GM13976 (cell line): ENCODE measurements at regions not wholly inside any gene's neighbourhood (a gene's known extent, or its start where the extent isn't known, plus 50 kb on each side); places are given as distances from the start of the nearest gene placed in this dataset.

Experiments
- DNase-seq: peaks from one replicate; pipeline ENCODE4 v3.0.0; 2012; ENCODE audit warnings: low spot score
- in situ Hi-C: fragments of 300-500 bp; cut with MboI; formaldehyde crosslinking; loops from one replicate; pipeline ENCODE4 v1.12.0; 2022; ENCODE audit warnings: low sequenced_read_pairs, mixed read lengths, inconsistent platforms; ENCODE audit not compliant: unreplicated experiment
- TF ChIP-seq, protein P1 (sequence below): IDR thresholded peaks from 2 replicates; pipeline ENCODE4 v1.5.1; 2012; ENCODE audit warnings: borderline replicate concordance, mild to moderate bottlenecking; ENCODE audit not compliant: insufficient read depth; ENCODE audit errors: extremely low read depth, missing control alignments, control extremely low read depth

DNA sequence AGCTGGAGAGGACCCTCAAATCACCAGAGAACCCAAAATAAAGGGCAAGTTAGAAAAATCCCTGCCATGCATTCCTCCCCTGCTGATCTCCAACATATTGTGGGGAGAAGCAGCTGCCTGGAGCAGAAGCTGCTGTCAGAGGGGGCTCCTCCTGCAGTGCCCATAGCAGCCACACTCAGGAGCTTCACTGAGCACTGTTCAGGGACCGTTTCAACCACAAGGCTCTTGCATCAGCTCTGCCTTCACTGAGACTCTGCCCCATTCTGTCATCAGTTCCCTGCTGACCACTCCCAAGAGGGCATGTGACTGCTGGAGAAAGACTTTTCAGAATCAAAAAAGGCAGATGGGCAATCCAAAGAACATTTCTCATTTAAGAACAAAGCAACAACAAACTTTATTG lies 392.7 kb downstream of the GALC start:
- in situ Hi-C loops = no loop called here
- TF ChIP-seq, protein P1, sequence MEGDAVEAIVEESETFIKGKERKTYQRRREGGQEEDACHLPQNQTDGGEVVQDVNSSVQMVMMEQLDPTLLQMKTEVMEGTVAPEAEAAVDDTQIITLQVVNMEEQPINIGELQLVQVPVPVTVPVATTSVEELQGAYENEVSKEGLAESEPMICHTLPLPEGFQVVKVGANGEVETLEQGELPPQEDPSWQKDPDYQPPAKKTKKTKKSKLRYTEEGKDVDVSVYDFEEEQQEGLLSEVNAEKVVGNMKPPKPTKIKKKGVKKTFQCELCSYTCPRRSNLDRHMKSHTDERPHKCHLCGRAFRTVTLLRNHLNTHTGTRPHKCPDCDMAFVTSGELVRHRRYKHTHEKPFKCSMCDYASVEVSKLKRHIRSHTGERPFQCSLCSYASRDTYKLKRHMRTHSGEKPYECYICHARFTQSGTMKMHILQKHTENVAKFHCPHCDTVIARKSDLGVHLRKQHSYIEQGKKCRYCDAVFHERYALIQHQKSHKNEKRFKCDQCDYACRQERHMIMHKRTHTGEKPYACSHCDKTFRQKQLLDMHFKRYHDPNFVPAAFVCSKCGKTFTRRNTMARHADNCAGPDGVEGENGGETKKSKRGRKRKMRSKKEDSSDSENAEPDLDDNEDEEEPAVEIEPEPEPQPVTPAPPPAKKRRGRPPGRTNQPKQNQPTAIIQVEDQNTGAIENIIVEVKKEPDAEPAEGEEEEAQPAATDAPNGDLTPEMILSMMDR = no peak
- no peak for DNase-seq

DNA sequence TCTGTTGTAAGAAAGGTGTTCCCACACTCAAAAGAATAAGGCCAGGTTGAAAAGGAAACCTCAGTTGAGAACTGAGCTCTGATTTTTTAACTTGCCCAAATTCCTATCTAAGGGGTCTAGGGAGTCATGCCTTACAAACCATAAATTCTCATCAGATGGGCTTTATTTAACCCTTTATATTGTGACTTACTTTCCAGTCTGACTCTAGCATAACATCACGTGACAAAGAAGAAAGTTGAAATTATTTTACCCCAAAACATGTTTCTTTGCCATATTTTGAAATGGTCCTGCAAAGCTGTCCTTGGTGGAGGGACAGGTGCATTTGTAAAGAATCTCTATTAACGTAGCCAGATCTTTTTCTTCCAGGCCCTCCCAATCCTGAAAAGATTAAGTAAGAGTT lies 411.7 kb downstream of the GALC start:
- DNase-seq = no peak
- TF ChIP-seq, protein P1 = no peak

DNA sequence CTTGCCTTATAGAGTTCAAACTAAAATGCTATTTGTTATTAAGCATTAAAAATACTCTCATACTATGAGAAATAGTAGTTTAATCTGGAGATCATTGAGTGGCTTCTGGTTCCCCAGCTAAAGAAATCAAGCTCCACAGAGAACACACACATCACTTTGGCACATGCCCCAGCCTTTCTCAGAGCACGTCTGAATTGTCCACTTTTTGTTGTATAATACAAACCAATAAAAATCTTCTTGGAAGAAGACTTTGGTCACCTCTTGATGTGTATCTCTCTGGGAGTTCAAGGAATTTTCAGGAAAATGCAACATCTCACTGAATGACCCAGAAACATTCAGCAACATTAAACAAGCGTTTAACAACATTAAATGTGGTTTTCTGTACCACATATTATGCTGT lies 413.9 kb downstream of the GALC start:
- no peak for DNase-seq
- TF ChIP-seq, protein P1 = no peak
- in situ Hi-C loops = no loop called here

More for the DNA sequence above, 411.7 kb downstream of the GALC start:
- in situ Hi-C loops = no loop called here

- in situ Hi-C loops = no loop called here
Measured at GRCh38 chr14:87575378-87575777, 417.6 kb downstream of the GALC start.

GRCh38 chr14:87573591-87573990 lies 419.4 kb downstream of the GALC start:
- TF ChIP-seq, protein P1 = no peak
- in situ Hi-C loops = no loop called here

More at GRCh38 chr14:87575378-87575777, 417.6 kb downstream of the GALC start:
- no peak for DNase-seq
- TF ChIP-seq, protein P1 = no peak

GRCh38 chr14:87567618-87568295 lies 425.2 kb downstream of the GALC start:
- in situ Hi-C loops = no loop called here
- TF ChIP-seq, protein P1 = no peak
- no peak for DNase-seq

More at GRCh38 chr14:87573591-87573990, 419.4 kb downstream of the GALC start:
- no peak for DNase-seq
